MV-4-11 (cell line): ENCODE measurements at regions not wholly inside any gene's neighbourhood (a gene's known extent, or its start where the extent isn't known, plus 50 kb on each side); places are given as distances from the start of the nearest gene placed in this dataset.
"Not testable (repeated sequence)": the region's sequence is repeated elsewhere in the genome, so short reads cannot be mapped to it uniquely, and the experiment has no call there.

Experiments
- DNase-seq: peaks from one replicate; lab custom pipeline; 2025; lab: John Stamatoyannopoulos, UW

DNA sequence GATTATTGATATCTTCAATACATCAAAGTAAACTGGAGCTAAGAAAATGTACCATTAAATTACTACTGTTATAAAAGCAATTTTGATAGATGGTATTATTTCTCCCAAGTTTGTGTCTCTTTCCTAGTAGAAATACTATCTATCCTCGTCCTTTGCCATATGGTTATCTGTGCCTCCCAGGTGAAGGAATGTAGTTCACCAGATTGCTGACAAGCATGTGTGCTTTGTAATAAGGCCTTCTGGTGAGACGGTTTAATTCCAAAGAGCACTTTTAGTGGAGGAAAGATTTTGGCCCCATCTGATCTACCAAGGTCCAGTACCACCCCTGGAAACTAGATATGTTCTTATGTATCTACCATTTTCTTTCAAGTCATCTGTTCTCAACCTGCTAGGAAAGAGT lies 243.6 kb downstream of the DLEU7 start:
- DNase-seq = no peak

DNA sequence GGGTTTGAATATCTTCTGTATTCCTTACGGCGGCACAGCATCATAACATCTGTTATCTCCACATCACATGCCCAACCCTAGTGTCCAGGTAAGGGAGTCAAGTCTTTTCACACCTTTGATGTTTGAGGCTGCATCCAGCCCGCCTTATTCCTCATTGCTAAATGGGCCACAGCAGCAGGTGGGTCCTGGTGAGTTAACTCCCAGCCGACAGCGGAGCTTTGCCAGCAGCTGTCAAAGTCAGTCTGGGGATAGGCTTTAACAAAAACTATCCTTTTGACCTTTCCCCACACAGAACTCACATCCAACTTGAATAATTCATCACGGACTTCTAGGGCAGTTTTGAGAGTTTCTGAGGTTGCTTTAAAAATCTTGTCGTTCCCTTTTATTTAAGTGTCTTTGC lies 235.1 kb downstream of the DLEU7 start:
- no peak for DNase-seq

DNA sequence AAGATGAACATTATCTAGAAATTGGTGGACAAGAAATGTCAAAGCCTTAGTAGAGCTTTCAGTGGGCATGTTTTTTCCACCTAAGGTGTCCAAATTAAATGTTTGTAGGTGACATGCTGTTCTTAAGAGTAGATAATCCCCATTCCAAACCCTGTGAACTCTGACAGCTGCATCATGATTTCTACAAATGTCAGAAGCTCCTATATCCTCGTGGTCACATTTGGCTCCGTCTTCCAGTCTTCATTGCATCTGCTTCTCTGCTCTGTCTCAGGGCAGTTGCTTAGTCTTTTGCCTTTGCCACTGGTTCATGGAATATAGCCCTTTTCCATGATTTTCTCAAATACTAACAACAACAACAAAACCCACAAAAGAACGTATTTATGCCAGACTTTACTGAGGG lies 234.5 kb downstream of the DLEU7 start:
- no peak for DNase-seq

DNA sequence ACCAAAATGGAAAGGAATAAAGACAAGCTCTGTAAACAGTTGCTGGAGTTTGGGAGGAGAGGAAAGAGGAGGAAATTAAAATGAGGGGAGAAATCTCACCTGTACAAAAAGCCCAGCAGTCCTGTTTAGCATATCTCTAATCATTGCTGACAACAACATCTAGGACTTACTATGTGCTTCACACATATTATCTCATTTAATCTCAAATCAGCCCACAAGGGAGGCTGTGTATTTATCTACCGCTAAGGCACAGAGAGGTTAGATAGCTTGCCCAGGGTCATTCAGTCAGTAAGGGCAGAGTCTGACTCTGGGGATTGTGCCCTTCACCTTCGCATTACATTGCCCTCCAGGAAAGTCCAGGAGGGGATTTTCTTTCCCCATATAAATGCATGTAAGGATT lies 233.3 kb downstream of the DLEU7 start:
- DNase-seq = no peak

DNA sequence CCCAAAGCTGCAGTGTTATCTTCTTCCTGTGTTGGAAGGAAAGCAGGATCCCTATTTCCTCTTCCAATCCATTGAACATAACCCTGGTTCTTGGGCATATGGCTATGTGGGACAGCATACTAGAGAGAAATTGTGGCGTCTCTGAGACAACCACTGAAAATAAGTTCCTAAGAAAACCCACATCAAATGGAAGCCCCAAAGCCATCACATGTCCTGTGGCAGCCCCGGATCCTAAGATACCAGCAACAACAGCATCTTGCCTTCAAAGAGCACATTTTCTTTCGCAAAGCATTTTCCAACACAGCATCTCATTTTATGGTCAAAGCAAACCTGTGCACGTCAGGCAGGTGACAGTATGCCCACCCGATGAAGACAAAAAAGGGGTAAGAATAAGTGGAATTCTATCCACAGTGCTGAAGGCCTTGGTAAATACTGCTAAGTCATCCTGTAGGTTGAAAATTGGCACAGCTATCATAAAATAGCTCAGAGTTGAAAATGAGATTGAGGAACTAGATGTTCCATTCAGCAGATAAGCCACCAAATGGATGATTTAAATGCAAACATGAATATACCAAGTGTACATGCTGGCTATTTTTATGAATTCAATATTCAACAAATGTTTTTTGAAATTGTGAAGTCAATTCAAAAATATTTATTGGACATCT lies 232.2 kb downstream of the DLEU7 start:
- DNase-seq = no peak

DNA sequence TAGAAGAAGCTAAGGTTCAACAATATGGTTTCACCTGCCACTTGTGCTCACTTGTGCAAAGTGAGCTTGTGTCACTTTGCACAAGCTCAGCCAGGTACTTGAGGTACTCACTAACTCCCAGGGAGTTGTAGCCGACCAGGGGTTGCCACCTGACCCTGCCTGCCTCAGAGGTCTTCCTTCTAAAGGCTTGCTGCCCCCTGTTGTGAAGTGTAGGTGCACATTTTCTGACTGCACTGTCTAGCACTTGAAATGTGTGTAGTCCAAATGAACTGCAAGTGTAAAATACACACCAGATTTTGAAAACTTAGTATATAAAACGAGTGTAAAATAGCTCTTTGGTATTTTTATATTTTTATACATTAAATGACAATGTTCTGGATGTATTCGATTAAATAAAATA lies 230.8 kb downstream of the DLEU7 start:
- DNase-seq = no peak

DNA sequence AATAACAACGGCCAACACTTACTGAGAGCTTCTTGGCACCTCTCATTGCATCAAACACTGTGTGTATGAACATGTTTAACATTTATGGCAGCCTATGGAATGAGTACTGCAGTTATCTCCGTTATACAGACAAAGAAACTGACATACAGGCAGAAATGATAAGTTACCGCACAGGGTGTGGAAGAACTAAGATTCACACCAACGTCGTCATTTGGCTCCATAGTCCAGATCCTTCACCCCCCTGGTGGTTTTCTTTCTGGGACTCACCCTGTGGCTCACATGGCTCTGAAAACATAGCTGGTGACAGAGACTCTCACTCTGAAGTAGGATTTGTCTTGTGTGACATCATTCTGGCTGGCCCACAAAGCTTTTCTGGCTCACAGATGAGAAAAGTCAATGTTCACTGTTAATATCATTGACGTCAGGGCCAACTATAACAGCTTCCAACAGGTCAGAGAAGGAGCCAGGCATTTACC lies 230.1 kb downstream of the DLEU7 start:
- no peak for DNase-seq

DNA sequence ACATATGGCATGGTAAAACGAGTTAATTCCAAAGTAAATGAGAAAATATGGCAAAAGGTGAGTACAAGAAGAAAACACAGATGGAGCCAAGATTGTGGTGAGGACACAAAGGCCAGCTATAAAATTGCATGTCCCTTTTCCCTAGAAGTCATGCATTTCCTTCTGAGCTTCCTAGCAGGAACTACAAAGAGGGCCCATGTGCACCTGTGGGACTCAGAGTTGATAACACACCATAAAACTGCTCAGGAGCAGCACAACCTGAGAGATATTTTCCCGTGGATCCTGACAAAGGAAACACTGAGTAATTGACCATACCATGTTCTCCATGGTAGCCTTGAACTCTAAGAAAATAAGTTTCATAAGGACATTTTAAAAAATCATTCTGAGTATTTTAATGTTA lies 228.3 kb downstream of the DLEU7 start:
- no peak for DNase-seq

DNA sequence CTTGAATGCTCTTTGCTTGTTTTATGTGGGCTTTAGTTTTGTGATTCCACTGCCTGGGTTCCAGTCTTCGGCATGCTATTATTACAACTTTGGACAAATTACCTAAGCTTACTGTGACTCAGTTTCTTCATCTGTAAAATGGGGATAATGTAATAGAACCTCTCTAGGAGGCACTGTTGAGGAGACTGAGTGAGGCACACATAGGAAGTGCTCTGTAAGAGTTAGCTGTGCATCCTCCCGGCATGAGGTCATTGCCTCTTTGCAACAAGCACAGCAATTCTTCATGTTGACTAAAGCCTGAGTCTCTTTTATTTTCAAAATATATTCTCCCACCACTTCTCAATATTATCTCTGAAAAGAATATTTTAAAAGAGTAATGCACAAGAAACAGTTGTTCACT lies 227.4 kb downstream of the DLEU7 start:
- DNase-seq = no peak

DNA sequence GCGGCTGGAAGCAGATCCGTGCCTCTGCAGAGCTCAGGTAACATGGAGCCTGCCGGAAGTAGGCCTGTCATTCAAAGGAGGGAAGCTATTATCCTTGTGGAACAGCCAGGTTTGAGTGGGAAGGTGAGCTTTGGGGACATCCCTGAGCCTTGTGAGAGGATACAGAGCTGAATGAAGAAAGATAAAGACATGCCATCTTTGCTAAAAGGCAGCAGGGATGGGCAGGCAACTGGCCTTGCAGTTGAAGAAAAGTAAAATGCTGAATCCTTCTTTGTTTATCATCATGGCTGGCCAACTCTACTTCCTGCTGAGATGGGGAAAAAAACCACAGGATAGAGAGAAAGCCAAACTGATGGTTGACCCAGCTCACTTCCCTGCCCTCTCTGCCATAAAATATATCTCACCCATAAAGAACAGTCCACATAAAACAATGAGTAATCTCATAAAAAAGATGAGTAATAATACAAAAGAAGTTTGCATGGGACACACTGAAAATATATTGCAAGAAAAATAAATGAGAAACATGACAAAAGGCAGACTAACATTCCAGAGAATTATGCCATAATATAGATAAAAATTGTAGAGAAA lies 226.3 kb downstream of the DLEU7 start:
- DNase-seq = peak; percentile 24

DNA sequence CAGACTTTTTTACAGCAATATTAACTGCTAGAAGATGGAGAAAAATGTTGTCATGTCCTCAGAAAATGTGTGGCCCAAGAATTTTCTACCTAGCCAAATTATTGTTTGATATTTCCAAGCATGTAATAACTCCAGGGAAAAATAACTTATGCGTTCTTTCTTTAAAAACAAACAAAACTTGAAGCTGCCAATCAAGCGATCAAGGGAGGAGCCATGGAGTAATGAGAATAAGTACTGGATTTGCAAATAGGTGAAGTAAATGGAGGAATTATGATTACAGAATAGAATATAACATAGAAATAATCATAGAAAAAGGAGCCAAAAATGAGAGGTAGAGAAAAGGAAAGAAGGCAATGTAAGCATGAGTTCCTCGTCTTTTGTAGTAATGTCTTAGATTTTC lies 225.3 kb downstream of the DLEU7 start:
- DNase-seq = no peak

DNA sequence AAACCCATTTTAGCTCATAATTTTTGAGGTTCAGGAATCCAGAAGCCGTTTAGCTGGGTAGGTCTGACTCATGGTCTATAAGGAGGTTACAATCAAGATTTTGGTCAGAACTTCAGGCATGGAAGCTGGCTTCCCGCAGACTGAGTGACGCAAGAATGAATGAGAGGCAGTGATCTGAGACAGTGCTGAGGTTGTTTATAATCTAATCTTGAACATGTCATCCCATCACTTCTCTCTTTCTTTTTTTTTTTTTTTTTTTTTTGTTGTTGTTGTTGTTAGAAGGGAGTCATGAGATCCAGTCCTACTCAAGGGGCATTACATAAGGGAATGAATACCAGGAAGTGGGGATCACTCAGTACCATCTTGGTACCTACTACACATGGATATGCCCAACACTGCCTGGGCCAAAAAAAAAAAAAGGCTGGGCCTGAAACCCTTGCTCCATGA lies 217.4 kb downstream of the DLEU7 start:
- peak; percentile 86 for DNase-seq

DNA sequence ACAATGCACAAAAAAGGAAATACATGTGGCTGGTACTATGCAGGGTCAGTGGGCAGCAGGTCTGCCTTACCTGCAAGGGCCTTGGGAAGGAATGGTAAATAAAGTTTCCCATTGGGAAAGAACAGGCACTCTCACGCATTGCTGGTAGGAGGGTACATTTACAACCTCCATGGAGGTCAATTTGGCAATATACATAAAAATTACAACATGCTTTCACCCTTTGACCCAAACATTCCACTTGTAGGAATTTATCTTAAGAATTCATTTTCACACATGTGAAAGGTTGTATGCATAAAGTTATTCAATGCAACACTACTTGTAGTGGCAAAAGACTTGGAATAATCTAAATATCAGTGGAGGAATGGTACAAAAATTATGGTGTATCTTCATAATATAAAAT lies 216.4 kb downstream of the DLEU7 start:
- no peak for DNase-seq

DNA sequence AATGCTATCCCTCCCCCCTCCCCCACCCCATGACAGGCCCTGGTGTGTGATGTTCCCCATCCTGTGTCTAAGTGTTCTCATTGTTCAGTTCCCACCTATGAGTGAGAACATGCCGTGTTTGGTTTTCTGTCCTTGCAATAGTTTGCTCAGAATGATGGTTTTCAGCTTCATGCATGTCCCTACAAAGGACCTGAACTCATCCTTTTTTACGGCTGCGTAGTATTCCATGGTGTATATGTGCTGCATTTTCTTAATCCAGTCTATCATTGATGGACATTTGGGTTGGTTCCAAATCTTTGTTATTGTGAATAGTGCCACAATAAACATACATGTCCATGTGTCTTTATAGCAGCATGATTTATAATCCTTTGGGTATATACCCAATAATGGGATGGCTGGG lies 215.0 kb downstream of the DLEU7 start:
- not testable (repeated sequence) for DNase-seq

DNA sequence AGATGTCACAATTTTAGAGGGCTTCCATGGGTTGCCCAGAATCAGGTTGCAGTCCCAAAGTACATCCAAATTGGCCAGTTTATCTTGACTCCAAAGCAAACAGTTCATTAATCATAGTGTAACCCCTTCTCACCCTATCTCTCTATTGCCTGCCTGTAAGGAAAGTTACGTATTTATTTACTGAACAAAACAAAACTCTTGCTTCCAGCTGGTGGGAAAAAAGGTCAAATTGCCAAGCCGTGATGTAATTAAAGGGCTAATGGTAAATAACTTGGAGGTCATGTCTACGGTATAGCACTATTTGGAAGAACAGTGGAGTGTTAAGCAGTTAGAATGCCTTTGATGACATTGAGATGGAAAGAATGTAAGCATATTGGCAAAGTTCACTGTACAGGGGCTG lies 214.0 kb downstream of the DLEU7 start:
- no peak for DNase-seq

DNA sequence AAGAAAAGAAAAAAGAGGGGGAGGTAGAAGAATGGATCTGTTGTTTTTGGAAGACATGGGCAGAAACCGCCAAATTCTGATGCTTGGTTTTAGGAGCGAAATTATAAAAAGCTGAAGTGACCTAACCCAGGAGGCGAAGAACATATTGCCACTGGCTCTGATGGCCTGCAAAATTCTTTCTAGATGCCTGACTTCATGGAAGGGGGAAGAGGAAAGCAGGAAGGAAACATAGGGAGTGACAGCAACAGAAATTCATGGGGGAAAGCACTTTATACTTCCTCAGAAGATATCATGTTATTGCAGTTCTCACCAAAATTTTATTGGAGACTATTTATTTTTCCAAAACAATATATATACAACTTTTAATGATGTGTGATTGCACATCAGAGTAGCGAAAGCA lies 213.5 kb downstream of the DLEU7 start:
- DNase-seq = no peak

DNA sequence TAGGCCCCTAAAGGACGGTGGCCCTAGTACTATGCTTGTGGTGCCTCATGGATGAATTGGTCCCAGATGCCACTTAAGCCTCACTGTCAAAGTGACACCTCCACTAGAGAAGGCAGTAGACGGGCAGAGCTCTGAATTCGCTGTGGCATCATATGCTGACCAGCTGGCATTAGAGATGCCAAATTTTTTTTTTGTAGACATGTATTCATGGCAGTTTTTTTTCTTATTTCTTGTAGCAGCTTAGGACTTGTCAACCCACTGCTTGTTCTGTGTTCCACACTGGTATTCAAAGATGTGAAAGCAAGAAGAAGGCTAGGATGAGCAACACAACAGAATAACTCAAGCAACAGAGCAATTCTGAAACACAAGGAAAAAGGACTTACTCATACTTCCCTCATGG lies 212.5 kb downstream of the DLEU7 start:
- DNase-seq = no peak

DNA sequence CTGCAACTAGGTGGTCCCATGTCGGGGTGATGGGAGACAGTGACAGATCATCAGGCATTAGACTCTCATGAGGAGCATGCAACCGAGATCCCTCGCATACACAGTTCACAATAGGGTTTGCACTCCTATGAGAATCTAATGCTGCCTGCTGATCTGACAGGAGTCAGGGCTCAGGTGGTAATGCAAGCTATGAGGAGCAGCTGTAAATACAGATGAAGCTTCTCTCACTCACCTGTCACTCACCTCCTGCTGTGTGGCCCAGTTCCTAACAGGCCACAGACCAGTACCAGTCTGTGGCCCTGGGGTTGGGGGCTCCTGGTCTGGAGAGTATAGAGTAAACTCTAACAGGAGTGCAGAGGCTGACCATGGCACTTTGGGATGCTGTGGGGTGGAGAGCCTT lies 209.2 kb downstream of the DLEU7 start:
- DNase-seq = no peak

DNA sequence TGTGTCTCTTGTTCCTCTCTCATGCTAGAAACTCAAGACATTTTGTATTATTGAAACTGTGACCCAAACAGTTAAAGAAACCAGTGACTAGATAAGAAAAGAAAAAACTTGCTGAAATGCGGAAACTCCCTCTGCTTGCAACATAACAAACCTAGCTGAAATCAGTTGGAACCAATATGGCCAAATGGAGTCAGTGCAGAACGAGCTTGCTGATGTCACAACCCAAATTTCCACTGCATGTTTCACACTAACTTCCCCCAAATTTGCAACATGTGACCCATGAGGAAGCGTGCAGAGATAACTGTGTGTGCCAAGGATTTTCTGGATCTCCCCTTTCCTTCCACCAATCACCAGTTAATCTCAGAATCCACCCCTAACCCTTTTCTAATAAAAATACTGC lies 208.0 kb downstream of the DLEU7 start:
- DNase-seq = peak; percentile 99

DNA sequence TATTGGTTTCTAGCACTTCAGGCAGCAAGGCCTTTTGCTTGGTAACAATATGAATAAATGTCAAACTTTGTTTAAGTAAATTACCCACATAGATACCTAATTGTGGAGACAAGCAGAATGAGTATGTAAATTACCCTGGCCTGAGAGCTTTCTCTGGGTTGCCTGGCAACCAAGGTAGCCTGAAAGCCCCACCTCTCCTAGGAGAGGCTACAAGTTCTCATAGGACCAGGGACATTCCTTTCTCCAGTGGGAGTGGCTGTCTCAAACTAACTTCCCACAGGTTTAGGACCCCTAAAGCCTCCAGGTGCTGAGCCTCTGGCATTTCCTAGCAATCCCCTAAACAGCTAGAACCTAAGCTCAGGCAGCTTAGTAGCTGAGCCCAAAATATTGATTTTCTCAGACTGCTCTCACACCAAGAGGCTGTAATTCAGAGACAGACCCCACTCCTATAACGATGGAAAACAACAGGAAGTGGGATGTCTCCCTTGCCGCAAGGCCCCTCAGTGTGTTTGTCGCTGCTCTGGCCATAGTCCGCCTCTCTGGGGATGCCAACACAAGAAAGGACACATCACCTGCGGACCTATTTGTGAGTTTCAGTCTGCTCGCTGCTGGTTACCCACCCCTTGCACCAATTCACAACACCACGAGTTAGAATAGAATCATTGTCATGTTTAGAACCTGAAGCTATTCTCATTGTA lies 207.3 kb downstream of the DLEU7 start:
- peak; percentile 44 for DNase-seq

DNA sequence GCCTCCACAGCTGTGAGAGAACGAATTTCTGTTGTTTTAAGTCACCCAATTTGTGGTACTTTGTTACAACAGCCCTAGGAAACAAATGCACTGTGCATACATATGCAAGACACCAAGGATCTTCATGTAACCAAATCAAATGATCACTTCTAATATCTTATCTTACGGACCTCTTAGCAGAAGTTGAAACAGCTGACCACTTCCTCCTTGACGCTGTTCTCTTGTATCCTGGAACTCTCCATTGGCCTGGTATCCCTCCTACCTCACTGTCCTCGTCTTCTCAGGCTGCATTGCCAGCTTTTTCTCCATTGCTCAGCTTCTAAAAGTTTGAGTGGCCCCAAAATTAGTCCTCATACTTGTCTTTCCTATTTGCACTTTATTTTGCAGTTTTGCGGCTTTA lies 200.4 kb downstream of the DLEU7 start:
- no peak for DNase-seq

DNA sequence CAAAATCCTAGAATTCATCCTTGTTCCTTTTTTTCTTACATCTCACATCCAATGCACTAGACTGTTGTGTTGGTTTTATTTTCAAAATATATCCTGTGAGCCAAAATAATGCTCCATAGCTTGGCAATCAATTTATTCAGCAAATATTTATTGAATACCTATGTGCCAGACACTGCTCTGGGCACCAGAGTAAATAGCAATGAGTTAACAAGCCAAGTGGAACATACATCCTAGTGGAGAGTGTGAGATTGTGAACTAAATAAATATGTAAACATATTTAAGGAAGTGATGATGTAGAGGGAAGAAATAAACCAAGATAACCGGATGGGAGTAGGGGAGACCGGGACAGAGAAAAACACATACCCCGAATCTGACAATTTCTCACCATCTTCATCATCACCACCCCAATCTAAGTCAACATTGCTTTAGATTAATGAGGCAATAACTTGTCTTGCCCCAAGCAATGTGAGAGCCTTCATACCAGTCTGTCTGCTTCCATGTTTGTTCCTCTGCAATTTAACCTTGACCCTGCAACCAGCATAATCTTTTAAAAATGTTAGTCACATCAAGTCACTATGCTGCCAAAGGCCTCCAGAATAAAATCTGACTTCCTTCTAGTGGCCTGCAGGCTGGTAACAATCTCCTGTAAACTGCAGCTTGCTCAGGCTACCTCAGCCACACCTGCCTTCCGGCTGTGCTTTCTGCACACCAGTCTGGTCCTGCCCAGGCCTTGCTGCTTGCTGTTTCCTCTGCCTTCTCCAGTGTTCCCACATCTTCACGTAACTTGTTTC lies 199.2 kb downstream of the DLEU7 start:
- DNase-seq = no peak

DNA sequence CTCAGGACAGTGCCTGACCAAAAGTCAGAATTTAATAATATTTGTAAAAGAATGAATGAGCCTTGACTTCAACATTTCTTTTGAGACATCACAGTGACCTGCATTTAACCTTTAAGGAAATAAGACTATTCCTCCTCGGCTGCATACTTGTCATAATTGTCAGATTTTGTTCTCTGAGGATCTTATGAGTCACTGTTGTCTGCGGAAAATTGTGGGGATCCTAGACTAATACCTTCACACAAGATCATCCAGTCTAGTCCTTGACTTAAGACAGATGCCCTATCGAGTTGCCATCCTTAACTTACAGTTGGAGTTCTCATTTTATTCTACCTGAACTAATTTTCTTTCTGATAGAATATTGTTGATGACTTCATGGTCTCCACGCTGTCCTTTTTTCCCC lies 198.4 kb downstream of the DLEU7 start:
- no peak for DNase-seq
